SK-N-SH treated with all-trans-retinoic acid at 6 μM for 48 hours (cell line): ENCODE measurements at regions not wholly inside any gene's neighbourhood (a gene's known extent, or its start where the extent isn't known, plus 50 kb on each side); places are given as distances from the start of the nearest gene placed in this dataset.

ENCODE experiments used
- ESRRG ChIP-seq: fragments of 250-450 bp; sonication (Bioruptor Pico); IDR thresholded peaks from 2 replicates; pipeline ENCODE4 v1.6.1; 2021; ENCODE audit warnings: mild to moderate bottlenecking
- PPARA ChIP-seq: fragments of 250-450 bp; sonication (Bioruptor Pico); IDR thresholded peaks from 2 replicates; pipeline ENCODE4 v1.5.0; 2020; ENCODE audit warnings: mild to moderate bottlenecking, borderline replicate concordance
- TOX ChIP-seq: fragments of 250-450 bp; sonication (Bioruptor Pico); IDR thresholded peaks from 2 replicates; pipeline ENCODE4 v1.8.0; 2021; ENCODE audit warnings: mild to moderate bottlenecking, moderate library complexity, borderline replicate concordance
- ZC3H10 ChIP-seq: fragments of 250-450 bp; sonication (Bioruptor Pico); IDR thresholded peaks from 2 replicates; pipeline ENCODE4 v1.5.1; 2021; ENCODE audit warnings: mild to moderate bottlenecking, moderate library complexity
- ZFP3 ChIP-seq: fragments of 250-450 bp; sonication (Bioruptor Pico); IDR thresholded peaks from 2 replicates; pipeline ENCODE4 v1.5.0; 2020; ENCODE audit warnings: mild to moderate bottlenecking, moderate library complexity

DNA sequence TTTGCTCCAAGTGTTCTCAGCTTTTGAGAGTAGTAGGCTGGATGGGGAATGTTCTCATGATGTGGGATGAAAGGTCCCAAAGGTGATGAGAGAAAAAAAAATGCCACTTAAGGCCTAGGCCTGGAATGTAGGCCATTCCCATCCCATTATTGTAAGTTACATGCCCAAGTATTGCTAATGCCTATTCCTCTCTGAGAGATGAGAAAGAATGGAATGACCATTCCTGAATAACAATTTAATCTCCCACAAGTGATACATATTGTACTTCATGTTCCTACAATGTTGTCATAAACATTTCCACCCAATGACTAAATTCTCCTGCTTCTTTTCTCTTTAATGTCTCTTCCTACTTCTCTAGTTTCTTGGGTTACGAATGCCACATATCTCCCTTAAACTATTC is 102.8 kb upstream of the KCNJ16 start:
- no peak for TF ChIP-seq ESRRG (CRISPR knock-in tag)
- no peak for TF ChIP-seq PPARA (CRISPR knock-in tag)
- no peak for TF ChIP-seq TOX (CRISPR knock-in tag)
- TF ChIP-seq ZFP3 (CRISPR knock-in tag), result no peak
- no peak for TF ChIP-seq ZC3H10 (CRISPR knock-in tag)
